Stimulated activated CD4-positive, alpha-beta T cell treated with anti-CD3 and anti-CD28 coated beads, TNF-alpha, amount 100 ng/mL, for 48 hours (primary cell): ENCODE measurements at regions not wholly inside any gene's neighbourhood (a gene's known extent, or its start where the extent isn't known, plus 50 kb on each side); places are given as distances from the start of the nearest gene placed in this dataset.
"Not testable (repeated sequence)": the region's sequence is repeated elsewhere in the genome, so short reads cannot be mapped to it uniquely, and the experiment has no call there.

Source experiments
- DNase-seq, 3 donors: peaks; one replicate each; pipeline ENCODE4 v3.0.0-alpha.2; 2020; ENCODE audit warnings: low read depth in 3 of 3

GRCh38 chr7:32681174-32681518 is 185.9 kb downstream of the AVL9 start:
- DNase-seq, result no peak

- no peak for DNase-seq
These were observed 185.2 kb downstream of the AVL9 start for GRCh38 chr7:32680259-32681173.

- DNase-seq, result no peak
These were observed 183.9 kb downstream of the AVL9 start for GRCh38 chr7:32679192-32679591.

GRCh38 chr7:32677593-32677992 is 182.3 kb downstream of the AVL9 start:
- DNase-seq, result no peak

- DNase-seq, result no peak
These were observed 181.1 kb downstream of the AVL9 start for GRCh38 chr7:32676249-32676941.

- DNase-seq, result no peak
These were observed 178.1 kb downstream of the AVL9 start for GRCh38 chr7:32673275-32673983.

GRCh38 chr7:32670110-32671025 is 175.1 kb downstream of the AVL9 start:
- DNase-seq, result no peak

- not testable (repeated sequence) for DNase-seq
These were observed 174.0 kb downstream of the AVL9 start for GRCh38 chr7:32669173-32669870.

GRCh38 chr7:32668387-32669097 is 173.3 kb downstream of the AVL9 start:
- not testable (repeated sequence) for DNase-seq

GRCh38 chr7:32667586-32667985 is 172.3 kb downstream of the AVL9 start:
- not testable (repeated sequence) for DNase-seq

GRCh38 chr7:32663805-32664211 is 168.5 kb downstream of the AVL9 start:
- DNase-seq, result not testable (repeated sequence)

- not testable (repeated sequence) for DNase-seq
These were observed 167.2 kb downstream of the AVL9 start for GRCh38 chr7:32662509-32662908.

GRCh38 chr7:32661929-32662328 is 166.6 kb downstream of the AVL9 start:
- no peak for DNase-seq

- DNase-seq, result no peak
These were observed 166.2 kb downstream of the AVL9 start for GRCh38 chr7:32661501-32661900.

GRCh38 chr7:32660936-32661335 is 165.6 kb downstream of the AVL9 start:
- DNase-seq, result no peak

- no peak for DNase-seq
These were observed 164.6 kb downstream of the AVL9 start for GRCh38 chr7:32659853-32660252.

GRCh38 chr7:32658467-32658869 is 163.2 kb downstream of the AVL9 start:
- no peak for DNase-seq

GRCh38 chr7:32658034-32658433 is 162.7 kb downstream of the AVL9 start:
- no peak for DNase-seq

GRCh38 chr7:32654549-32654948 is 159.3 kb downstream of the AVL9 start:
- not testable (repeated sequence) for DNase-seq

GRCh38 chr7:32650356-32650755 is 155.1 kb downstream of the AVL9 start:
- DNase-seq, result not testable (repeated sequence)
